Erythroblast (primary cell): ENCODE measurements at regions not wholly inside any gene's neighbourhood (a gene's known extent, or its start where the extent isn't known, plus 50 kb on each side); places are given as distances from the start of the nearest gene placed in this dataset.
"Not testable (repeated sequence)": the region's sequence is repeated elsewhere in the genome, so short reads cannot be mapped to it uniquely, and the experiment has no call there.

Experiments
- GATA1 ChIP-seq: IDR thresholded peaks from 2 replicates; pipeline ENCODE4 v1.6.1; 2011; ENCODE audit warnings: low read depth, mild to moderate bottlenecking, control low read depth, low read length, moderate library complexity
- POLR2A ChIP-seq: IDR thresholded peaks from 2 replicates; pipeline ENCODE4 v1.6.1; 2011; ENCODE audit warnings: mild to moderate bottlenecking, low read length

- not testable (repeated sequence) for TF ChIP-seq POLR2A, GATA1
Observed at GRCh38 chr2:134061066-134061465, 192.8 kb upstream of the MGAT5 start.
